IMR-90 (cell line): ENCODE measurements at regions not wholly inside any gene's neighbourhood (a gene's known extent, or its start where the extent isn't known, plus 50 kb on each side); places are given as distances from the start of the nearest gene placed in this dataset.

ENCODE experiments used
- ATAC-seq: fragments of 200-7000 bp; cut with Tn5 transposase; 2 replicates; pipeline ENCODE4 v1.9.1; 2020; ENCODE audit warnings: low read depth, mild to moderate bottlenecking, moderate library complexity
- BruUV-seq: library from RNA; stranded (reverse); fragments of 400-500 nt; replicated peaks from 2 replicates; lab custom pipeline; 2021; lab: Mats Ljungman, UMichigan
- CTCF ChIA-PET: fragments of 300-600 bp; formaldehyde crosslinking; extraction: SDS; loops from one replicate; lab custom pipeline; 2021; ENCODE audit warnings: antibody characterized with exemption; lab: Yijun Ruan, JAX
- POLR2A ChIA-PET: fragments of 300-600 bp; sonication (Branson Sonifier 250); formaldehyde crosslinking; loops from one replicate; lab custom pipeline; 2022; ENCODE audit warnings: antibody characterized with exemption; ENCODE audit not compliant: unreplicated experiment; lab: Charles Lee
- DNase-seq: peaks from one replicate; pipeline ENCODE4 v3.0.0; 2013
- H2AFZ ChIP-seq: replicated peaks from 2 replicates; pipeline ENCODE3; 2013; ENCODE audit warnings: low read length, mild to moderate bottlenecking; ENCODE audit not compliant: poor library complexity
- H2AK5ac ChIP-seq: 2 replicates; pipeline ENCODE4 v1.6.1; 2013; ENCODE audit warnings: low read depth, low read length, inconsistent platforms
- H2AK9ac ChIP-seq: replicated peaks from 2 replicates; pipeline ENCODE3; 2013; ENCODE audit warnings: mild to moderate bottlenecking, low read depth, low read length, moderate library complexity; ENCODE audit not compliant: poor library complexity
- H2BK120ac ChIP-seq: 2 replicates; pipeline ENCODE4 v1.6.1; 2013; ENCODE audit warnings: low read depth, low read length, inconsistent platforms
- H2BK15ac ChIP-seq: 3 replicates; pipeline ENCODE4 v1.6.1; 2013; ENCODE audit warnings: low read depth, low read length, inconsistent platforms
- H2BK20ac ChIP-seq: 2 replicates; pipeline ENCODE4 v1.6.1; 2013; ENCODE audit warnings: low read depth, mild to moderate bottlenecking, inconsistent platforms, low read length, moderate library complexity
- H2BK5ac ChIP-seq: 2 replicates; pipeline ENCODE4 v1.6.1; 2013; ENCODE audit warnings: mild to moderate bottlenecking, low read depth, low read length, inconsistent platforms; ENCODE audit not compliant: poor library complexity, severe bottlenecking
- H3K14ac ChIP-seq: replicated peaks from 2 replicates; pipeline ENCODE4 v1.6.1; 2013; ENCODE audit warnings: low read depth, low read length, inconsistent platforms
- H3K18ac ChIP-seq: 2 replicates; pipeline ENCODE4 v1.6.1; 2013; ENCODE audit warnings: low read depth, low read length, control low read depth
- H3K23ac ChIP-seq: 2 replicates; pipeline ENCODE4 v1.6.1; 2013; ENCODE audit warnings: low read depth, low read length, inconsistent platforms
- H3K27ac ChIP-seq: 2 replicates; pipeline ENCODE4 v1.5.1; 2013; ENCODE audit warnings: mild to moderate bottlenecking, control low read depth, low read length; ENCODE audit not compliant: insufficient read depth
- H3K27me3 ChIP-seq: 2 replicates; pipeline ENCODE4 v1.6.1; 2013; ENCODE audit warnings: low read length; ENCODE audit not compliant: control insufficient read depth, insufficient read depth
- H3K36me3 ChIP-seq: 2 replicates; pipeline ENCODE4 v1.6.1; 2013; ENCODE audit warnings: low read length, mixed read lengths; ENCODE audit not compliant: control insufficient read depth, insufficient read depth
- H3K4ac ChIP-seq: 2 replicates; pipeline ENCODE4 v1.6.1; 2013; ENCODE audit warnings: low read depth, low read length, inconsistent platforms
- H3K4me1 ChIP-seq: 2 replicates; pipeline ENCODE4 v1.6.1; 2013; ENCODE audit warnings: low read length, mixed read lengths; ENCODE audit not compliant: control insufficient read depth, insufficient read depth
- H3K4me2 ChIP-seq: 2 replicates; pipeline ENCODE4 v1.6.1; 2013; ENCODE audit warnings: low read depth, mild to moderate bottlenecking, control low read depth, low read length, moderate library complexity
- H3K4me3 ChIP-seq: 2 replicates; pipeline ENCODE4 v1.5.1; 2013; ENCODE audit warnings: low read depth, mild to moderate bottlenecking, control low read depth, low read length, moderate library complexity; ENCODE audit not compliant: insufficient read depth
- H3K56ac ChIP-seq: 2 replicates; pipeline ENCODE4 v1.6.1; 2013; ENCODE audit warnings: low read length, inconsistent platforms; ENCODE audit not compliant: insufficient read depth; ENCODE audit errors: extremely low read depth
- H3K79me1 ChIP-seq, 2 experiments: 2 replicates each; pipeline ENCODE4 v1.6.1; 2013; ENCODE audit warnings: low read length in 2 of 2, inconsistent platforms in 1 of 2, low read depth in 1 of 2
- H3K9ac ChIP-seq: 2 replicates; pipeline ENCODE4 v1.6.1; 2013; ENCODE audit warnings: low read depth, low read length, control low read depth
- H3K9me1 ChIP-seq: 2 replicates; pipeline ENCODE4 v1.6.1; 2013; ENCODE audit warnings: low read length, inconsistent platforms; ENCODE audit not compliant: insufficient read depth
- H3K9me3 ChIP-seq: 2 replicates; pipeline ENCODE4 v1.6.1; 2013; ENCODE audit warnings: low read length; ENCODE audit not compliant: control insufficient read depth, insufficient read depth
- H4K20me1 ChIP-seq: 2 replicates; pipeline ENCODE4 v1.6.1; 2013; ENCODE audit warnings: low read length, inconsistent platforms; ENCODE audit not compliant: insufficient read depth
- H4K5ac ChIP-seq: 2 replicates; pipeline ENCODE4 v1.6.1; 2013; ENCODE audit warnings: mild to moderate bottlenecking, low read depth, low read length, control low read depth
- H4K8ac ChIP-seq, 2 experiments: 2 replicates each; pipeline ENCODE4 v1.6.1; 2013; ENCODE audit warnings: low read depth in 2 of 2, low read length in 2 of 2, control low read depth in 1 of 2, inconsistent platforms in 1 of 2
- H4K91ac ChIP-seq: 2 replicates; pipeline ENCODE4 v1.6.1; 2013; ENCODE audit warnings: low read depth, low read length, inconsistent platforms; ENCODE audit not compliant: insufficient read depth
- BHLHE40 ChIP-seq: fragments of 150-350 bp; IDR thresholded peaks from 2 replicates; pipeline ENCODE4 v1.6.1; 2016; ENCODE audit warnings: mild to moderate bottlenecking, low read depth, low read length
- CEBPB ChIP-seq: IDR thresholded peaks from 2 replicates; pipeline ENCODE4 v1.6.1; 2012; ENCODE audit warnings: low read depth, low read length, improper control_type of control experiment
- CHD1 ChIP-seq: IDR thresholded peaks from 2 replicates; pipeline ENCODE4 v1.6.1; 2012; ENCODE audit warnings: low read depth, low read length, improper control_type of control experiment
- FOS ChIP-seq: fragments of 150-350 bp; IDR thresholded peaks from 2 replicates; pipeline ENCODE4 v1.6.1; 2016; ENCODE audit warnings: low read depth, low read length
- MAFK ChIP-seq: IDR thresholded peaks from 2 replicates; pipeline ENCODE4 v1.6.1; 2012; ENCODE audit warnings: low read depth, low read length, improper control_type of control experiment
- MAZ ChIP-seq: IDR thresholded peaks from 2 replicates; pipeline ENCODE4 v1.6.1; 2012; ENCODE audit warnings: low read depth, mild to moderate bottlenecking, low read length, improper control_type of control experiment, moderate library complexity, borderline replicate concordance
- MXI1 ChIP-seq: IDR thresholded peaks from 2 replicates; pipeline ENCODE4 v1.6.1; 2012; ENCODE audit warnings: low read depth, mild to moderate bottlenecking, low read length, moderate library complexity, borderline replicate concordance
- NFE2L2 ChIP-seq: fragments of 150-350 bp; IDR thresholded peaks from 2 replicates; pipeline ENCODE4 v1.6.1; 2016; ENCODE audit warnings: low read depth, mild to moderate bottlenecking, low read length
- POLR2A ChIP-seq: IDR thresholded peaks from 2 replicates; pipeline ENCODE4 v1.6.1; 2012; ENCODE audit warnings: mild to moderate bottlenecking, low read depth, low read length
- RAD21 ChIP-seq: IDR thresholded peaks from 2 replicates; pipeline ENCODE4 v1.6.1; 2012; ENCODE audit warnings: low read length, improper control_type of control experiment
- RCOR1 ChIP-seq: IDR thresholded peaks from 2 replicates; pipeline ENCODE4 v1.6.1; 2012; ENCODE audit warnings: mild to moderate bottlenecking, low read length, improper control_type of control experiment; ENCODE audit not compliant: insufficient replicate concordance
- RFX5 ChIP-seq: IDR thresholded peaks from 2 replicates; pipeline ENCODE4 v1.8.0; 2012; ENCODE audit warnings: low read depth, mild to moderate bottlenecking, low read length, moderate library complexity
- SMC3 ChIP-seq: fragments of 150-350 bp; IDR thresholded peaks from 2 replicates; pipeline ENCODE4 v1.6.1; 2016; ENCODE audit warnings: low read depth, mild to moderate bottlenecking, antibody characterized with exemption, low read length, moderate library complexity
- WGBS, 2 experiments: methylation state at CpG; one replicate each; pipeline versions ENCODE4 v1.1.5 to v1.1.7; 2013; ENCODE audit warnings: missing lambda C conversion rate in 2 of 2; ENCODE audit not compliant: insufficient read length in 1 of 2; ENCODE audit errors: extremely low coverage in 2 of 2; 5-methylcytosine and 5-hydroxymethylcytosine counted together
- dilution Hi-C: fragments of 300-500 bp; cut with HindIII; formaldehyde crosslinking; loops from one replicate; pipeline ENCODE4 v1.14.3; 2018; ENCODE audit warnings: low sequenced_read_pairs; ENCODE audit not compliant: unreplicated experiment
- in situ Hi-C: fragments of 300-500 bp; cut with MboI; formaldehyde crosslinking; loops from 3 replicates; pipeline ENCODE4 v1.14.3; 2019; ENCODE audit warnings: low sequenced_read_pairs, inconsistent platforms, mixed read lengths
- intact Hi-C: fragments of 100-400 bp; cut with micrococcal nuclease; formaldehyde crosslinking; loops from 2 replicates; pipeline ENCODE4 v1.10.0; 2022
- TF ChIP-seq, protein P1 (sequence below): conservative IDR thresholded peaks from 2 replicates; pipeline ENCODE4 v1.5.1; 2012; ENCODE audit warnings: mild to moderate bottlenecking, low read depth, low read length, improper control_type of control experiment
- TF ChIP-seq, protein P2 (sequence below): fragments of 150-350 bp; IDR thresholded peaks from 2 replicates; pipeline ENCODE4 v1.6.1; 2017; ENCODE audit warnings: mild to moderate bottlenecking, antibody characterized with exemption, low read length, low read depth

DNA sequence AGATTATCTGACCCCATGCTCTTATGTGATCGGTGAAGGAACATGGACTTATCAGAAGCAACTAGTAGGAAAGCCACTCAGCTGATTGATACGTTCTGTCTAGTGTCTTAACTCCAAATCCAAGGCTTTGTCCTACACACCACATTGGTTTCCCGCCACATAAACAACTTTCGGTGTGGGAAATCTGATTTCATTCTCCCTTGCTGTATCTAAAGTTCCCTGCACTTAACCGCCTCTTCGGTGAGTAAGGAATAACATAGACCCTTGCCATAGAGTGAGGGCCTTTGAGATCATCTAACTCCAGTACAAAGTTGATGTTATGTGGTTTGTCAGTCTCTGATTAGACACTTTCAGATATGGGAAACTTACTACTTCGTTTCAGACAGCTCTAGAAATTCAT is 538.2 kb upstream of the TNP1 start:
- peak overlapping the region; percentile 79 to 91 for H4K8ac ChIP-seq
- DNase-seq, result no peak
- peak overlapping the region; percentile 92 for H3K14ac ChIP-seq
- H3K4me2 ChIP-seq, result no peak overlapping the region
- no TSS peak for BruUV-seq
- ChIA-PET POLR2A (interaction anchor here (0.6 kb wide), 1 partner anchor 702 kb away, joined by 4 read pairs; the partner anchor contains the start of gene IGFBP5), CTCF (no interaction called here)
- H3K56ac ChIP-seq, result peak overlapping the region; percentile 51; the same call in 1 of the 2 replicates
- peak overlapping the region; percentile 97 for H2BK15ac ChIP-seq
- H2BK5ac ChIP-seq, result peak overlapping the region; percentile 93
- no peak overlapping the region; the same call in 1 of the 2 replicates for H3K27ac ChIP-seq
- peak overlapping the region; percentile 86 for H2AK5ac ChIP-seq
- intact Hi-C loops, result no loop called here
- no peaks in the 10 kb centered on the region for H3K9me3 ChIP-seq
- H2AK9ac ChIP-seq, result peak overlapping the region; percentile 10
- peak overlapping the region; percentile 88 for H4K5ac ChIP-seq
- dilution Hi-C loops, result no loop called here
- H3K36me3 ChIP-seq, result no peaks in the 10 kb centered on the region
- H3K23ac ChIP-seq, result peak overlapping the region; percentile 74; the same call in 1 of the 2 replicates
- no peak overlapping the region for H2AFZ ChIP-seq
- in situ Hi-C loops, result no loop called here
- H3K79me1 ChIP-seq, result peaks cover 1 to 18% of the 10 kb centered on the region in 2 experiments; a peak in 1 of 4 replicates
- H3K9me1 ChIP-seq, result peaks cover 24% of the 10 kb centered on the region
- H3K4ac ChIP-seq, result peak overlapping the region; percentile 99
- TF ChIP-seq POLR2A, result no peak
- no peak for TF ChIP-seq CEBPB
- TF ChIP-seq FOS, result no peak
- no peak for TF ChIP-seq CHD1
- TF ChIP-seq BHLHE40, result no peak
- TF ChIP-seq MAZ, result no peak
- TF ChIP-seq, protein P1, sequence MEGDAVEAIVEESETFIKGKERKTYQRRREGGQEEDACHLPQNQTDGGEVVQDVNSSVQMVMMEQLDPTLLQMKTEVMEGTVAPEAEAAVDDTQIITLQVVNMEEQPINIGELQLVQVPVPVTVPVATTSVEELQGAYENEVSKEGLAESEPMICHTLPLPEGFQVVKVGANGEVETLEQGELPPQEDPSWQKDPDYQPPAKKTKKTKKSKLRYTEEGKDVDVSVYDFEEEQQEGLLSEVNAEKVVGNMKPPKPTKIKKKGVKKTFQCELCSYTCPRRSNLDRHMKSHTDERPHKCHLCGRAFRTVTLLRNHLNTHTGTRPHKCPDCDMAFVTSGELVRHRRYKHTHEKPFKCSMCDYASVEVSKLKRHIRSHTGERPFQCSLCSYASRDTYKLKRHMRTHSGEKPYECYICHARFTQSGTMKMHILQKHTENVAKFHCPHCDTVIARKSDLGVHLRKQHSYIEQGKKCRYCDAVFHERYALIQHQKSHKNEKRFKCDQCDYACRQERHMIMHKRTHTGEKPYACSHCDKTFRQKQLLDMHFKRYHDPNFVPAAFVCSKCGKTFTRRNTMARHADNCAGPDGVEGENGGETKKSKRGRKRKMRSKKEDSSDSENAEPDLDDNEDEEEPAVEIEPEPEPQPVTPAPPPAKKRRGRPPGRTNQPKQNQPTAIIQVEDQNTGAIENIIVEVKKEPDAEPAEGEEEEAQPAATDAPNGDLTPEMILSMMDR, result no peak
- no peak for TF ChIP-seq RAD21
- no peak for TF ChIP-seq MAFK
- TF ChIP-seq MXI1, result no peak
- no peak for TF ChIP-seq RFX5
- no peak for TF ChIP-seq NFE2L2
- TF ChIP-seq RCOR1, result no peak
- TF ChIP-seq SMC3, result no peak
- TF ChIP-seq, protein P2, sequence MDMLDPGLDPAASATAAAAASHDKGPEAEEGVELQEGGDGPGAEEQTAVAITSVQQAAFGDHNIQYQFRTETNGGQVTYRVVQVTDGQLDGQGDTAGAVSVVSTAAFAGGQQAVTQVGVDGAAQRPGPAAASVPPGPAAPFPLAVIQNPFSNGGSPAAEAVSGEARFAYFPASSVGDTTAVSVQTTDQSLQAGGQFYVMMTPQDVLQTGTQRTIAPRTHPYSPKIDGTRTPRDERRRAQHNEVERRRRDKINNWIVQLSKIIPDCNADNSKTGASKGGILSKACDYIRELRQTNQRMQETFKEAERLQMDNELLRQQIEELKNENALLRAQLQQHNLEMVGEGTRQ, result no peak
- no peak overlapping the region for H3K4me3 ChIP-seq
- H3K18ac ChIP-seq, result peak overlapping the region; percentile 76; the same call in 1 of the 2 replicates
- peak overlapping the region; percentile 94 for H2BK120ac ChIP-seq
- no peak overlapping the region for H3K9ac ChIP-seq
- ATAC-seq, result no peak
- H3K4me1 ChIP-seq, result peaks cover 33% of the 10 kb centered on the region
- peak overlapping the region; percentile 87 for H2BK20ac ChIP-seq
- H3K27me3 ChIP-seq, result no peaks in the 10 kb centered on the region
- peak overlapping the region; percentile 98 for H4K91ac ChIP-seq
- no peaks in the 10 kb centered on the region for H4K20me1 ChIP-seq
- 33% methylated on average over 1 of the region's 7 CpGs; no CpG with 5 or more reads in 1 of the 2 experiments for WGBS, 2 experiments
